ENCODE measurements at regions not wholly inside any gene's neighbourhood (a gene's known extent, or its start where the extent isn't known, plus 50 kb on each side); places are given as distances from the start of the nearest gene placed in this dataset.

GRCh38 chr17:62189377-62189776, 124.3 kb upstream of the MED13 start:
- no peak for DNase-seq (ENCODE audit: low spot score)

More at GRCh38 chr17:62189377-62189776, 124.3 kb upstream of the MED13 start:
- ATAC-seq (no peak; the same call in 2 of the 3 replicates), FAIRE-seq (no peak)
- Histone ChIP-seq H3K4me3 (replicated peaks in 1 of 3; ENCODE audit: insufficient read depth in 1 of 3, low read depth in 2 of 3, low read length in 3 of 3) (no peak overlapping the region), H3K79me2 (ENCODE audit: insufficient read depth, low read length) (no peaks in the 10 kb centered on the region), H3K36me3 (replicated peaks in 1 of 2; ENCODE audit: control insufficient read depth in 1 of 2, insufficient read depth in 2 of 2, low read length in 2 of 2) (no peaks in the 10 kb centered on the region), H3K9ac (ENCODE audit: insufficient read depth, low read depth, low read length) (no peak overlapping the region), H3K4me1 (ENCODE audit: insufficient read depth, low read length) (peaks cover 26% of the 10 kb centered on the region), H3K27me3 (ENCODE audit: control insufficient read depth in 1 of 2, insufficient read depth in 2 of 2, low read length in 2 of 2) (no peaks in the 10 kb centered on the region), H3K4me2 (ENCODE audit: low read depth, low read length) (peak overlapping the region; percentile 72; the same call in 1 of the 2 replicates), H3K9me3 (ENCODE audit: low read length) (no peaks in the 10 kb centered on the region), H4K20me1 (ENCODE audit: insufficient read depth, low read length) (no peaks in the 10 kb centered on the region), H2AFZ (ENCODE audit: low read length) (no peak overlapping the region), H3K27ac (ENCODE audit: extremely low read length, insufficient read depth, low read length) (no peak overlapping the region)
- WGBS (ENCODE audit: low lambda C conversion rate) = 45% methylated on average over 6 of the region's 6 CpGs
- TF ChIP-seq ZNF296 (CRISPR knock-in tag; conservative IDR thresholded peaks at IDR 0.05) (no peak), ZNF703 (CRISPR knock-in tag; IDR thresholded peaks at IDR 0.05; ENCODE audit: borderline replicate concordance) (0 out of 2 replicates have a peak, but pooled peaks have one; percentile 52), YY1 (IDR thresholded peaks at IDR 0.05; ENCODE audit: insufficient read depth, insufficient replicate concordance, low read depth, low read length) (peak; percentile 47)
- TF ChIP-seq, protein P1, sequence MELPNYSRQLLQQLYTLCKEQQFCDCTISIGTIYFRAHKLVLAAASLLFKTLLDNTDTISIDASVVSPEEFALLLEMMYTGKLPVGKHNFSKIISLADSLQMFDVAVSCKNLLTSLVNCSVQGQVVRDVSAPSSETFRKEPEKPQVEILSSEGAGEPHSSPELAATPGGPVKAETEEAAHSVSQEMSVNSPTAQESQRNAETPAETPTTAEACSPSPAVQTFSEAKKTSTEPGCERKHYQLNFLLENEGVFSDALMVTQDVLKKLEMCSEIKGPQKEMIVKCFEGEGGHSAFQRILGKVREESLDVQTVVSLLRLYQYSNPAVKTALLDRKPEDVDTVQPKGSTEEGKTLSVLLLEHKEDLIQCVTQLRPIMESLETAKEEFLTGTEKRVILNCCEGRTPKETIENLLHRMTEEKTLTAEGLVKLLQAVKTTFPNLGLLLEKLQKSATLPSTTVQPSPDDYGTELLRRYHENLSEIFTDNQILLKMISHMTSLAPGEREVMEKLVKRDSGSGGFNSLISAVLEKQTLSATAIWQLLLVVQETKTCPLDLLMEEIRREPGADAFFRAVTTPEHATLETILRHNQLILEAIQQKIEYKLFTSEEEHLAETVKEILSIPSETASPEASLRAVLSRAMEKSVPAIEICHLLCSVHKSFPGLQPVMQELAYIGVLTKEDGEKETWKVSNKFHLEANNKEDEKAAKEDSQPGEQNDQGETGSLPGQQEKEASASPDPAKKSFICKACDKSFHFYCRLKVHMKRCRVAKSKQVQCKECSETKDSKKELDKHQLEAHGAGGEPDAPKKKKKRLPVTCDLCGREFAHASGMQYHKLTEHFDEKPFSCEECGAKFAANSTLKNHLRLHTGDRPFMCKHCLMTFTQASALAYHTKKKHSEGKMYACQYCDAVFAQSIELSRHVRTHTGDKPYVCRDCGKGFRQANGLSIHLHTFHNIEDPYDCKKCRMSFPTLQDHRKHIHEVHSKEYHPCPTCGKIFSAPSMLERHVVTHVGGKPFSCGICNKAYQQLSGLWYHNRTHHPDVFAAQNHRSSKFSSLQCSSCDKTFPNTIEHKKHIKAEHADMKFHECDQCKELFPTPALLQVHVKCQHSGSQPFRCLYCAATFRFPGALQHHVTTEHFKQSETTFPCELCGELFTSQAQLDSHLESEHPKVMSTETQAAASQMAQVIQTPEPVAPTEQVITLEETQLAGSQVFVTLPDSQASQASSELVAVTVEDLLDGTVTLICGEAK (IDR thresholded peaks at IDR 0.05) = no peak
- TF ChIP-seq, protein P1 (CRISPR knock-in tag; IDR thresholded peaks at IDR 0.05) = no peak
- ChIA-PET POLR2A (interaction anchor here (0.6 kb wide), 1 partner anchor 284 kb away, joined by 3 read pairs; no protein-coding TSS in a partner anchor), CTCF (ENCODE audit: low intra/inter-chr PET ratio, low total read pairs) (no interaction called here)
- BruUV-seq (replicated peaks) = no TSS peak
- intact Hi-C loops (cut with micrococcal nuclease; ENCODE audit: unreplicated experiment) = no loop called here
- in situ Hi-C loops (cut with HindIII; ENCODE audit: extremely low pct_ligation_motif_present, low pct_unique_long_range_greater_than_20kb) = no loop called here

Measured in HepG2 (cell line).